Suprapubic skin (tissue), 4 donors: ENCODE measurements at regions not wholly inside any gene's neighbourhood (a gene's known extent, or its start where the extent isn't known, plus 50 kb on each side); places are given as distances from the start of the nearest gene placed in this dataset.

ENCODE experiments used
- DNase-seq, 2 donors: peaks; one replicate each; pipeline ENCODE4 v3.0.0-alpha.2; 2019; ENCODE audit warnings: low spot score in 2 of 2
- H3K27ac ChIP-seq: fragments of 200-600 bp; sonication (generic); one replicate; pipeline ENCODE4 v1.5.1; 2019
- H3K27me3 ChIP-seq: fragments of 200-600 bp; sonication (generic); one replicate; pipeline ENCODE4 v1.5.1; 2019
- H3K36me3 ChIP-seq: fragments of 200-600 bp; sonication (generic); one replicate; pipeline ENCODE4 v1.5.1; 2019
- H3K4me1 ChIP-seq: fragments of 200-600 bp; sonication (generic); one replicate; pipeline ENCODE4 v1.5.1; 2019
- H3K4me3 ChIP-seq: fragments of 200-600 bp; sonication (generic); one replicate; pipeline ENCODE4 v1.5.1; 2019; ENCODE audit warnings: mild to moderate bottlenecking
- H3K9me3 ChIP-seq: fragments of 200-600 bp; sonication (generic); one replicate; pipeline ENCODE4 v1.5.1; 2019
- EP300 ChIP-seq: sonication (generic); formaldehyde crosslinking; IDR thresholded peaks from one replicate; pipeline ENCODE4 v1.6.1; 2017; ENCODE audit warnings: antibody characterized with exemption
- POLR2A ChIP-seq, 2 donors: fragments of 450-650 bp; IDR thresholded peaks; one replicate each; pipeline ENCODE4 v1.6.1; 2017; ENCODE audit warnings: antibody characterized with exemption in 2 of 2, mild to moderate bottlenecking in 2 of 2, moderate library complexity in 2 of 2
- POLR2AphosphoS5 ChIP-seq, 3 donors: sonication (generic); formaldehyde crosslinking; IDR thresholded peaks; one replicate each; pipeline ENCODE4 v1.6.1; 2017; ENCODE audit warnings: antibody characterized with exemption in 3 of 3
- WGBS: methylation state at CpG from one replicate; pipeline ENCODE4 v1.1.5; 2018; 5-methylcytosine and 5-hydroxymethylcytosine counted together
- TF ChIP-seq, protein P1 (sequence below), 2 donors: fragments of 200-600 bp in 1 of 2; fragments of 450-650 bp in 1 of 2; sonication (generic) in 1 of 2; IDR thresholded peaks; one replicate each; pipeline ENCODE4 v1.5.1; 2016 to 2019; ENCODE audit warnings: antibody characterized with exemption in 2 of 2, mild to moderate bottlenecking in 1 of 2, moderate library complexity in 1 of 2

- Histone ChIP-seq H3K9me3 (peaks cover 6% of the 10 kb centered on the region), H3K4me1 (peaks cover 37% of the 10 kb centered on the region), H3K27ac (no peak overlapping the region), H3K4me3 (no peak overlapping the region), H3K27me3 (peaks cover 26% of the 10 kb centered on the region), H3K36me3 (no peaks in the 10 kb centered on the region)
- 97% methylated on average over 17 of the region's 21 CpGs for WGBS
- no peak for TF ChIP-seq POLR2AphosphoS5 (IDR thresholded peaks at IDR 0.05)
- TF ChIP-seq EP300 = no peak
- TF ChIP-seq, protein P1, sequence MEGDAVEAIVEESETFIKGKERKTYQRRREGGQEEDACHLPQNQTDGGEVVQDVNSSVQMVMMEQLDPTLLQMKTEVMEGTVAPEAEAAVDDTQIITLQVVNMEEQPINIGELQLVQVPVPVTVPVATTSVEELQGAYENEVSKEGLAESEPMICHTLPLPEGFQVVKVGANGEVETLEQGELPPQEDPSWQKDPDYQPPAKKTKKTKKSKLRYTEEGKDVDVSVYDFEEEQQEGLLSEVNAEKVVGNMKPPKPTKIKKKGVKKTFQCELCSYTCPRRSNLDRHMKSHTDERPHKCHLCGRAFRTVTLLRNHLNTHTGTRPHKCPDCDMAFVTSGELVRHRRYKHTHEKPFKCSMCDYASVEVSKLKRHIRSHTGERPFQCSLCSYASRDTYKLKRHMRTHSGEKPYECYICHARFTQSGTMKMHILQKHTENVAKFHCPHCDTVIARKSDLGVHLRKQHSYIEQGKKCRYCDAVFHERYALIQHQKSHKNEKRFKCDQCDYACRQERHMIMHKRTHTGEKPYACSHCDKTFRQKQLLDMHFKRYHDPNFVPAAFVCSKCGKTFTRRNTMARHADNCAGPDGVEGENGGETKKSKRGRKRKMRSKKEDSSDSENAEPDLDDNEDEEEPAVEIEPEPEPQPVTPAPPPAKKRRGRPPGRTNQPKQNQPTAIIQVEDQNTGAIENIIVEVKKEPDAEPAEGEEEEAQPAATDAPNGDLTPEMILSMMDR (IDR thresholded peaks at IDR 0.05) = no peak
- TF ChIP-seq POLR2A (IDR thresholded peaks at IDR 0.05) = no peak
- peak; percentile 53 to 58 for DNase-seq
These were observed 220.8 kb upstream of the TNRC6C start for GRCh38 chr17:77737442-77738265.

DNA sequence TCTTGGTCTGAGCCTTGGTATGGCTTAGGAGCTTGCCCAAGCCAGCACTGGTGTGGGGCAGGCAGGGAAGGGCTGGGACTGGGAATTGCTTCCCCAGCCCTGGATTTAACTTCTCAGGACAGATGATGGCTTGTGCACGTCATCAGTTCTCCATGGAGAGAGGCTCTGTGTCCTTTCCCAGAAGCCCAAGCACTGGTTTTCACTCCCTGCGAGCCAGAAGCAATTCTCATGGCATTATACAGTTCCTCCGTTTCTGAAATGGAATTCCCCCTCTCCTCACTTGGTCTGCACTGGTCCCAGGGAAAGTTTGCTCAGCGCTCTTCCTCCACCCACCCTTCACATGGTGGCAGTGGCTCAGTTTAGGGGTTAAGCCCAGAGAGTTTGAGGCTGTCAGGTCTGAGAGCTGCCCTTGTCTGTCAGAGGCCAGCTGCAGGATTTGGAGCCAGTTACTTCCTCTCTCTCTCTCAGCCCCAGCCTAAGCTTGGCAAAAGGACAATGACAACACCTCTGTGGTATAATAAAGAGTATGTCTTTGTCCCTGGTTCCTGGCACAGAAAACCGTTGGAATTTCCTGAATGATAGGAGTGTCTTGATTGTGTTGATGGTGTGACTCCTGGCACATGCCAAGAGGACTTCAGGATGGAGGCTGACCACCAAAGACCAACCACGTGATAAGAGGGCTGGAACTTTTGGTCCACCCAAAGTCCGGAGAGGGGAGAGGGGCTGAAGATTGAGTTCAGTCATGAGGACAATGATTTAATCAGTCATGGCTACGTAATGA, 219.6 kb upstream of the TNRC6C start:
- H3K27me3 ChIP-seq = peaks cover 15% of the 10 kb centered on the region
- no peak overlapping the region for H3K4me3 ChIP-seq
- no peaks in the 10 kb centered on the region for H3K36me3 ChIP-seq
- H3K27ac ChIP-seq = peak overlapping the region; percentile 55
- H3K9me3 ChIP-seq = no peaks in the 10 kb centered on the region
- peaks cover 32% of the 10 kb centered on the region for H3K4me1 ChIP-seq
- WGBS = 51% methylated on average over 8 of the region's 8 CpGs
- TF ChIP-seq EP300 = no peak
- TF ChIP-seq POLR2AphosphoS5 (IDR thresholded peaks at IDR 0.05) = no peak
- no peak for TF ChIP-seq POLR2A (IDR thresholded peaks at IDR 0.05)
- TF ChIP-seq, protein P1 (IDR thresholded peaks at IDR 0.05) = no peak
- peak; percentile 50 to 75 for DNase-seq

DNA sequence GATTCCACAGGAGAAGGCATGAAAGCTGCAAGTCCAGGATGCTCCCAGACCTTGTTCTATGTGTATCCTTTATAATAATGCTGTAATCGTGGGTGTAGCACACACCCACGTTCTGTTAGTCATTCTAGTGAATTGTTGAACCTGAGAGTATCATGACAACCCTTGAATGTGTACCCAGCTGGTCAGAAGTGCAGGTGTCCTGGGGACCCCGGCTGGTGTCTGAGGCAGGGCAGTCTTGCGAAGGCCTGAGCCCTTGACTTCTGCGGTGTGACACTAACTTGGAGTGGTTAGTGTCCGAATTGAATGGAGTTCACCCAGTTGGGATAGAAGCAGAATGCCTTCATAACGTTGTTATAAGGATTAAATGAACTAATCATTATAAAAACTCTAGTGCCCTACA, 218.0 kb upstream of the TNRC6C start:
- peaks cover 17% of the 10 kb centered on the region for H3K4me1 ChIP-seq
- no peak overlapping the region for H3K27ac ChIP-seq
- TF ChIP-seq, protein P1 (IDR thresholded peaks at IDR 0.05) = no peak
- no peak for TF ChIP-seq EP300
- no peak for TF ChIP-seq POLR2A (IDR thresholded peaks at IDR 0.05)
- no peak for TF ChIP-seq POLR2AphosphoS5 (IDR thresholded peaks at IDR 0.05)
- 96% methylated on average over 7 of the region's 7 CpGs for WGBS
- no peaks in the 10 kb centered on the region for H3K36me3 ChIP-seq
- DNase-seq = peak; percentile 29 to 56
- peaks cover 4% of the 10 kb centered on the region for H3K27me3 ChIP-seq
- H3K4me3 ChIP-seq = no peak overlapping the region
- no peaks in the 10 kb centered on the region for H3K9me3 ChIP-seq

DNA sequence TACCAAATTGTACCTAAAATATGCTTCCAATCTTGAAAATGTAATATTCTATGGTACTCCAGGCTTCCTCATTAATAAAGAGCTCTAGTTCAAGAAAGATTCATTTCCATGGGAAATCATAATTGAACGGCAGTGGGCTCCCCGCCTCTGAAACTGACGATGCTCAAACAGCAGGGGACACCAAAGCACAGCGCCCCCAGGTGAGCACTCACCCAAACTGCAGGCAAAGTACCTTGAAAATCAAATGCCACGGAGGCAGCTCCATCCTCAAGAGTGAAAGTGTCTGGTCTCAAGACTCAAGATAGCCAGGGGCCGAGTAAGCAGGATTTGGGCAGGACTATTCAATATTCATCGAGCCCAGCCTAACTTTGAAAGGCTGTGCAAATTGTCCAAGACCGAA, 217.4 kb upstream of the TNRC6C start:
- WGBS = 65% methylated on average over 8 of the region's 8 CpGs
- Histone ChIP-seq H3K27me3 (no peaks in the 10 kb centered on the region), H3K27ac (no peak overlapping the region), H3K4me1 (peaks cover 11% of the 10 kb centered on the region), H3K9me3 (no peaks in the 10 kb centered on the region), H3K36me3 (no peaks in the 10 kb centered on the region), H3K4me3 (no peak overlapping the region)
- TF ChIP-seq, protein P1 (IDR thresholded peaks at IDR 0.05) = no peak
- peak; percentile 28 to 57 for DNase-seq

DNA sequence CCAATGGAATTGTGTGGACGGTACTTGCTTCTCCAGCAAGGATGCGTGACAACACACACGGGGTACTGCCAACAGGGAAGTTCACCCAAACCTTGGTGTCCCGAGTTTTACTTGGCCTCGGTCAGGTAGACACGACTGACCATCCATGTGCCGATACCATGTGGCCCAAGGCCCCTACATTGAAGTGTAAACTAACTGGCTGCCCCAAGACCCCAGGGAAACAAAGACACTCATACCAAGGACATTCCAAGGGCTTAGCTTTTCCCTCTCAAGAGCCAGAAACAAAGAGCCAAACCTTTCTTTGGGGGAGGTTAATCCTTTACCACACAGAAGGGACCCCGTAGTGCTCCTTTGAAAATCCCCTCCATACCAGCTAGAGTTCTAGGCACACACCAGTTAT, 215.9 kb upstream of the TNRC6C start:
- peak; percentile 31 to 32 for DNase-seq
- H3K9me3 ChIP-seq = no peaks in the 10 kb centered on the region
- no peak overlapping the region for H3K27ac ChIP-seq
- H3K4me1 ChIP-seq = peaks cover 5% of the 10 kb centered on the region
- WGBS = 90% methylated on average over 8 of the region's 8 CpGs
- H3K27me3 ChIP-seq = no peaks in the 10 kb centered on the region
- no peak overlapping the region for H3K4me3 ChIP-seq
- no peak for TF ChIP-seq POLR2A (IDR thresholded peaks at IDR 0.05)
- TF ChIP-seq, protein P1 (IDR thresholded peaks at IDR 0.05) = no peak
- no peak for TF ChIP-seq POLR2AphosphoS5 (IDR thresholded peaks at IDR 0.05)
- no peak for TF ChIP-seq EP300
- H3K36me3 ChIP-seq = no peaks in the 10 kb centered on the region
